GM20000 (cell line): ENCODE measurements at regions not wholly inside any gene's neighbourhood (a gene's known extent, or its start where the extent isn't known, plus 50 kb on each side); places are given as distances from the start of the nearest gene placed in this dataset.
A peak's percentile ranks its signal among the peaks of the same experiment; 100 is the strongest.

ENCODE experiments used
- DNase-seq: peaks from one replicate; pipeline ENCODE4 v3.0.0; 2012; ENCODE audit warnings: low spot score
- TF ChIP-seq, protein P1 (sequence below): IDR thresholded peaks from 2 replicates; pipeline ENCODE4 v1.5.1; 2012; ENCODE audit warnings: mild to moderate bottlenecking, control low read depth; ENCODE audit errors: extremely low read depth, missing control alignments

DNA sequence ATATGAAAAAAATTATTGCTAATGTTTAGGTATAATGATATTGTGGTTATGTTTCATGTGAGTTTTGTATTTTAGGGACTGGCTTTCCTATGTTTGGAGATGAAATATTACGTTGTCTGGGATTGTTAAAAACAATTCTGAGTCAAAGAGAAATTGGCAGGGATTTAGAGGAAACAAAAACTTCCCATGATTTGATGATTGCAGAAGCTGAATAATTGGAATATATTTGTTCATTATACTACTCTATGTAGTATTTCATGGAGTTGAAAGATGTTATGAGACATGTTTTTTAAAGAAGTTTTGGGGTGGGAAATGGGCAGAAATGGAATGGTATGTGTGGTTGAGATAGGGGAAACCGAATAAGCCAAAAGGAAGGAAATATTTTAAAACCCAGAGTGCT lies 1392.9 kb downstream of the EFNB2 start:
- no peak for DNase-seq
- TF ChIP-seq, protein P1, sequence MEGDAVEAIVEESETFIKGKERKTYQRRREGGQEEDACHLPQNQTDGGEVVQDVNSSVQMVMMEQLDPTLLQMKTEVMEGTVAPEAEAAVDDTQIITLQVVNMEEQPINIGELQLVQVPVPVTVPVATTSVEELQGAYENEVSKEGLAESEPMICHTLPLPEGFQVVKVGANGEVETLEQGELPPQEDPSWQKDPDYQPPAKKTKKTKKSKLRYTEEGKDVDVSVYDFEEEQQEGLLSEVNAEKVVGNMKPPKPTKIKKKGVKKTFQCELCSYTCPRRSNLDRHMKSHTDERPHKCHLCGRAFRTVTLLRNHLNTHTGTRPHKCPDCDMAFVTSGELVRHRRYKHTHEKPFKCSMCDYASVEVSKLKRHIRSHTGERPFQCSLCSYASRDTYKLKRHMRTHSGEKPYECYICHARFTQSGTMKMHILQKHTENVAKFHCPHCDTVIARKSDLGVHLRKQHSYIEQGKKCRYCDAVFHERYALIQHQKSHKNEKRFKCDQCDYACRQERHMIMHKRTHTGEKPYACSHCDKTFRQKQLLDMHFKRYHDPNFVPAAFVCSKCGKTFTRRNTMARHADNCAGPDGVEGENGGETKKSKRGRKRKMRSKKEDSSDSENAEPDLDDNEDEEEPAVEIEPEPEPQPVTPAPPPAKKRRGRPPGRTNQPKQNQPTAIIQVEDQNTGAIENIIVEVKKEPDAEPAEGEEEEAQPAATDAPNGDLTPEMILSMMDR = no peak

DNA sequence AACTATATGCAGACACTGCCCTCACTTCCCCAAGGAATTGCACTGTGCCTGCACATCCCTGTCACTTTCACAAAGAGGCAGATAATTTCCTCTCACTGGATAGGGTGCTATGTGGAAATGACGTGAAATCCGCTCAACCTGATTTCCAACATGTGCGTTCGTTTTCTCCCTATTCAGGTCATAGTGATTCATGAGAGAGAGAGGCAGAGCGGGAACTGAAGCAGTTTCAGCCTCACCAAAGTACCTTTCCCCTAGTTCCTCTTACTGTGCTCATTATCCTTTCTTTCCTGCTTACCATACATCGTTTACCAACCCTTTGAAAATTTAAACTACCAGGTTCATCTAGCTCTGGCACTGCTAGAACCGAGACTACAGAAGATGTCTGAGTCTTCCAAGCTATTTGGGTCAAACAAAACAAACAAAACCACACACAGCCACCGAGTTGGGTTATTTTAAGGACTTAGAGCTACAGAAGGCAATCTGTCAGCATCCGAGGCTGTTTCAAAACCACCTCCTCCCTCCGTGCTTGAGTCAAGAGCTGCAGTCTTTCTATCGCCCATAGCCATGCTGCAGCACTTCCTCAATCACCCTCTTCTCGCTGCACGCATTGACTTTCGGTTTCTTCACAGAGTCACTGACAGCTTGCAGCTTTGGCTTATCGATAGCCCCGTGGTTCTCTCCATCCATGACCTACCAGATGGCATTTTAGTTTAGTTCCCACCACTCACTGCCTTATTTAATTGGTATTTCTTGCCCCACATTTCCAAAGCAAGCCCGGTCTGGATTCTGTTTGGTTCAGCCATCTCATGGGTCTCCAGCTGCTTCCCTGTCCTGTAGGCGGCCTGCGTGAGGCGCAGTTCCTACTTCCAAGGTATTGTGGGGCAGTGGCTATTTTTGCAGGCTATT lies 1395.8 kb downstream of the EFNB2 start:
- peak; percentile 73 for DNase-seq
- TF ChIP-seq, protein P1 = peak; percentile 27

DNA sequence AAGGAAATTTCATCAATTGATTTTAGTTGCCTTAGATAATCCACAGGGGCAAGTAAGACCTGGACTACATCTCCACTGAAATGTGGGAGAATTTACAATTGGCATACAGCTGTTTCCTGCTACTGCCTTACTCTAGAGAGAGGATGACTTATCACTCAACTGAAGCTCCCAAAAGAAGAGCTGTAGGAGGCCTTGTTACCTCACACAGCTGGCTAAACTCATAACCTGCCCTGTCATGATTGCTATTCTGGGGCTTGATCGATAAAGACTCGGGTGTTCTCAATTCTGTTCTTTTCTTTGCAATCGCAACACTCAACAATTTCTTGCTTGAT lies 1396.4 kb downstream of the EFNB2 start:
- TF ChIP-seq, protein P1 = no peak
- peak; percentile 13 for DNase-seq

DNA sequence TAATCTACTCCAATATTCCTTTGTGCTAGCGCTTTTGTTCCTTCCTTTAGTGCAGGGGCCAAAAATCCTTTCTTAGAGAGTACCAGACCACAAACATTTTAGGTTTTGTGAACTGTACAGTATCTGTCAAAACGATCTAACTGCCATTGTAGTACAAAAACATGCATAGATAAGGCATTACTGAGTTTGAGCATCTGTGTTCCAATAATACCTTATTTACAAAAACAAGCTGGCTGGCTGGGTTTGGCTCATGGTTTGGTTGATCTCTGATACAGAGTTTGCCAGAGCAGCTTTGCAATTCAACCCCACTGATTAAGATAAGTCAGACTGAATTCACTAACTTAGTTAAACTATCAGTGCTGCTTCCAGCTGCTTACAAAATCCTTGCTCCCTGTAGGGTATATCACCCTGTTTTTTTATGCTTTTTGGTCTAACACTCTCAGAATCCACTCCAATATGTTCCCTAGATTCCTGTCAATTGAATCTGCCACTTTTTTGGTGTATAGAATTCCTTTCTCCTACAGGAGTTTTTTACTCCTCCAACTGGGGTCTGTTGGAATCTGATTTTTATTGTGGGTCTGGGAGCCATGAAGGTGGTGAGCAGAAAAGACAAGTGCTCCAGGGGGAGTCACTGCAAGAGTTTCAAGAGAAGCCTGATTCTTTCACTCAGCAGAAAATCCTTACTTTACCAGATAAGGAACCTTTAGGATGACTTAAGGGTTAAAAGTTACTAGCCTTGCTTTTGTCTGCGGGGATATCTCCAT lies 1399.4 kb downstream of the EFNB2 start:
- no peak for DNase-seq
- TF ChIP-seq, protein P1 = no peak

DNA sequence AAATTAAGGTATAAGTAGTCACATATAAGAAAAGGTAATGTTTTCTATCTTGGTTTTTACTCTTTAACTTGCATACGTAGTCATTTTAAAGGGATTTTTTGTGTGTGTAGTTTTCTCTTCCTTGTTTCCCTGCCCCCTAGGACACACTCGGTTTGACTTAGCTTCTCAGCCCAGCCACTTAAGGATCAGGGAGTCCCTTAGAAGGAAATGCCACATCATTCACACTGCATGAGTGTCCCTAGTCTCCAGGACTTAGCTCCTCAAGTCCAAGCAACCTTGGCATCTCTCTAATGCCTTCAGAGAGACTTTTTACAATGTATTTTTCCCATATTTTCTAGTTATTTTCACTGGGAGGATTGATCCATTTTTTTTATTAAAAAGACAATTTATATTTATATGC lies 1407.7 kb downstream of the EFNB2 start:
- no peak for DNase-seq
- TF ChIP-seq, protein P1 = no peak

DNA sequence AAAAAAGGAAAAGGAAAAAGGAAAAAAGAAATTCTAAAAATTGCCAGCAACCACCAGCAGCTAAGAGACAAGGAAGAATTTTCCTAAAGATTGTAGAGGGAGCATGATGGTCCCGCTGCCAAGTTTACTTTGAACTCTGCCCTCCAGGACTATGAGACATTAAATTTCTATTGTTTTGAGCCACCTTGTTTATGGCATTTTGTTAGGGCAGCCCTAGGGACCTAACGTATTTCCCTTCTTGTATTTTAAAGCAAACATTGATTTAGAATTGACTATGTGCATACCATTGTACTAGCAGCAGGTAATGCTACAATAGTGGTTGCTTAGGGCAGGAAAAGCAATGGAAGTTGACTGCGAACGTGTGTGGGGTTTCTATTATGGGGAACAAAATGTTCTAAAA lies 1414.2 kb downstream of the EFNB2 start:
- DNase-seq = no peak
- TF ChIP-seq, protein P1 = no peak

DNA sequence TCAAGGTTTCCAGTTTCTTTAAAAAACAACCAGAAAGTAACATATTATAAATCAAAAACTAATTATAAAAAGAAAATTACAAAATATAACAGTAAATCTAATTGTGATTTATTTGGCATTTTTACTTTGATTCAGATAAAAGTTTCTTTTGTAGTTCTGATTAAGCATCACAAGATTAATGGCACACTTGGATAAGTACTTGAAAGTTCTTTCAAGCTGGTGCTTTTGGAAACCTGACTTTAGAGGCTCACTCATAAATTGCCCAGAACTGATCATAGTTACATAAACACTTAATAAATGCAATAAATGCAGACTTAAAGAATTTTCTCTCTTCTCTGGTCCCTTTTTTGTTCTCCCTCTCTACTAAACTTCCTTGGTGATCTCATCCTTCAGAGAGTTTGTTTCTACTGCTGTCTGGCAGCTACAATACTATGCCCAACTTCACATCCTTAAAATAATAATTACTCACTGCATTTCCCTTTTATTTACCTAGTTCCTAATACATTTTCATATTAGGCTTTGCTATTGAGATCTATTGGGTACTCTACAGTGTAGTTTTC lies 1417.0 kb downstream of the EFNB2 start:
- no peak for DNase-seq
- TF ChIP-seq, protein P1 = no peak
